HCEC 1CT (cell line): ENCODE measurements at regions not wholly inside any gene's neighbourhood (a gene's known extent, or its start where the extent isn't known, plus 50 kb on each side); places are given as distances from the start of the nearest gene placed in this dataset.

ENCODE experiments used
- DNase-seq: peaks from one replicate; pipeline ENCODE4 v3.0.0-alpha.2; 2017

GRCh38 chr15:95269242-95270183 lies 1038.2 kb downstream of the MCTP2 start:
- no peak for DNase-seq

- DNase-seq, result no peak
Observed at GRCh38 chr15:95274101-95274500, 1042.7 kb downstream of the MCTP2 start.

DNA sequence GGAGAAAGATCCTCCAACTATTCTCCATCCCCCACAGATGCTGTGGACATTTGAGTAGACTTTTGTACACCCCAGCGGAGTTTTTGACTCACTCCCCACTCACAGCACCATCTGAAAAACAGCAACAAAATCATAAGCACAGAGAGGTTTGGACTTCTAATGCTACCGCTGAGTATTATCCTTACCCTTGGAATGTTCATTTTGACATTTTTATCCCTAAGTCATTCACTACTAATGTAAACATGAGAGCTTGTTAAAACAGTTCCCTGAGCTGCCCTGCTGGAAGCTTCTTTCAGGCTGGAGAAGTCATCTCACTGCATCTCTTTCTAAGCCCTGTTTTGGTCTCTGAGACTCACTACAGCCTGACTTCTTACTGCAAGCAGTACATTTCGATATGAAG lies 1045.9 kb downstream of the MCTP2 start:
- DNase-seq, result peak; percentile 97

DNA sequence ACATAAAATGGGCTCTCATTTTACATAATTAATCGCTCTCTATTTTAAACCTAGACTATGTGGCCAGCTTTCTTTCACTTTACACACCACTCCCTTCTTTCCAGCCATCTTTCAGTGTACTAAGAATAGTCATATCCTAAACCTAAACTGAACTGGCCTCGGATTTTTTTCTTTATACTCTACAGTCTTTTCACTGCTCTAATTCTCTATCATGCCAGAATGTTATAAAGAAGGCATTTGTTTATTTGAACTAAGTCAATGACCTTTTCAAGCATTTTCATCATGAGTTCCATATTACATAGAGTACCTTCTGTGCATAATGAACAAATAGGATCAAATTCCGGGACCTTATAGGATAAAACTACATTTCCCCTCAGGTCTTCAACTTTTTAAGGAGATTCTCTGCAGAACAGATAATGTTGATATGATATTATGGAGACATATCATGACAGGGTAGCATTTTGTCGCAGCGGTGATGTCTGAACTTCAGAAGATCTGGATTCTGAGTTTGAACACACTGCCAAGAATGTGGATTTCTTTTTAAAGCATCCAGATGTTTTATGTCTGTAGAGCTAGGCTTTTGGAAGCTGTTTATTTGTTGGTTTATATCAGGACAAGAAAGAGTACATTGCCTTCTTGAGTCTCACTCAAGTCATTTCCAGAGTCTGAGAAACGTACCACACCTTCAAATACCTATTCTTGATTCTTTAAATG lies 1047.3 kb downstream of the MCTP2 start:
- no peak for DNase-seq

DNA sequence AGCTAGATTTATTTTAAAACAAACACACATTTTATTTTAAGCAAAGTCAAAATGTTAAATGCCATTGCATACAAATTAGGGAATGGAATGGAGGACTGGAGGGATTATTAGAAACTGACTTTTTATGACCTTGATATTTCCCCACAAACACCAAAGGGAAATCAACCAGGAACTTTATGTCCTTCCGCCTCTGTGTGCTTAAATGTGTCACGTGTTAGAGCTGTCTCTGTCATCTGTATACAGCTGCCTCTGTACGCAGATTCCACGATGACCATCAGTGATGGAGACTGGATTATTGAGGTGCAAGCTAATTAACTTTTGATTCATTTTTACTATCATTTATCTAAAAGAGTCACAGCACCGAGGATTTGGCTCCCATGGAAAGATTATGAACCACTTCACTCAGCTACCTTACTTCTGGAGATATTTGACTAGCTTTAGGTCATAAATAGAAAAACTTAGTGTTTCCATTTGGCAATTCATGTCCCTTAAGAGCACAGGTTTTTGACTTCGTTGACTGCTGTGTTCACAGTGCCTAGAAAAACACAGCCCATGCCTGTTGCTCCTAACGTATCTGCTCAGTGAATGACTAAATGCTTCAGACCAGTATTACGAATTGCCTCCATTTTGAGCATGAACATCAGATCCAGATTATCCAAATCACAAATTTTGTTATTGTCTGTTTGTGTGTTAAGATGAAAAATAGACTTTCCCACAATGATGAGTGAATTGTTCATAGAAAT lies 1048.1 kb downstream of the MCTP2 start:
- no peak for DNase-seq

DNA sequence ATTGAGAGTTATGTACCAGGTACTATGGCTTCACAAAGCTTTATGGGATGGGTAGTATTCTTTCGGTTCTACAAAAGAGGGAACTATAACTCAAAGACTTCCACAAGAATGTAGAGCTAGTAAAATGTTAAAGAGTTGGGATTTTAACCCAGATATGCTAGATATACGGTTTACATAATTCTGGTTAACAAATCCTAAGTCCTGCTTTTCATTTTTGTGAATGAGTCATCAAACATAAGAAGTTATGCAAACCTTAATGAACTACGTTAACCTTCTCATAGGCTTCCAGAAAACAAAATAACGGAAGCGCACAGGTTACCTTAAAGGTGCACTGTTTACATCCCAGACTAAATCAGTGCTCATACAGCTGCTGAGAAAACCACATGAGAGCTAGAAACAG lies 1049.3 kb downstream of the MCTP2 start:
- peak; percentile 50 for DNase-seq

- no peak for DNase-seq
Observed at GRCh38 chr15:95281470-95281869, 1049.0 kb upstream of the NR2F2 start.

- DNase-seq, result no peak
Observed at GRCh38 chr15:95284492-95284891, 1046.0 kb upstream of the NR2F2 start.

- DNase-seq, result peak; percentile 72
Observed at GRCh38 chr15:95284933-95285421, 1045.5 kb upstream of the NR2F2 start.

DNA sequence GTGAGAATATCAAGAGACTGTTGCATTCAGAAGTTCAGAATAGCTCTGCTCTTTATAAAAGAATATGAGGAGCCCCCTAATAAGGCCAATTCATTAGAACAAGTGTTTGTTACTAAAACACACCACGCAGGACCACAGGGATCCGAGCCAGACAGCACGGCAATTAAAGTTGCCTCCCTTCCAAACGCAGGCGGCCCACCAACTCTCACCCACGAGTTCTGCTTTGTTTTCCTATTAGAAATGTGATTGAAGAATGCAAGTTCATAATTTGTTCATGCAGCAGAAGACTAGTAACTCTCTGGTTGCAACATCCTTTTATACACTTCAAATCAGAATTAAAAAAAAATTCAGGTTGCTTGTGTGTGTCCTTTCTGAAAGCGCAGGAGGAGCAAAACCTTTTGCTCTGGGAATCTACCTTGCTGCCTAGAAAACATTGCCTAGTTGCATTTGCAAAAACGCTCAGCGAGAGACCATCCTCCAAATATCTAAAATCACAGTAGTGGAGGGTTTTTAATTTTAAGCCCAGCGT lies 1044.1 kb upstream of the NR2F2 start:
- DNase-seq, result no peak

GRCh38 chr15:95287720-95288103 lies 1042.8 kb upstream of the NR2F2 start:
- peak; percentile 55 for DNase-seq

GRCh38 chr15:95288626-95289025 lies 1041.9 kb upstream of the NR2F2 start:
- no peak for DNase-seq

- peak; percentile 63 for DNase-seq
Observed at GRCh38 chr15:95290176-95290974, 1040.1 kb upstream of the NR2F2 start.

DNA sequence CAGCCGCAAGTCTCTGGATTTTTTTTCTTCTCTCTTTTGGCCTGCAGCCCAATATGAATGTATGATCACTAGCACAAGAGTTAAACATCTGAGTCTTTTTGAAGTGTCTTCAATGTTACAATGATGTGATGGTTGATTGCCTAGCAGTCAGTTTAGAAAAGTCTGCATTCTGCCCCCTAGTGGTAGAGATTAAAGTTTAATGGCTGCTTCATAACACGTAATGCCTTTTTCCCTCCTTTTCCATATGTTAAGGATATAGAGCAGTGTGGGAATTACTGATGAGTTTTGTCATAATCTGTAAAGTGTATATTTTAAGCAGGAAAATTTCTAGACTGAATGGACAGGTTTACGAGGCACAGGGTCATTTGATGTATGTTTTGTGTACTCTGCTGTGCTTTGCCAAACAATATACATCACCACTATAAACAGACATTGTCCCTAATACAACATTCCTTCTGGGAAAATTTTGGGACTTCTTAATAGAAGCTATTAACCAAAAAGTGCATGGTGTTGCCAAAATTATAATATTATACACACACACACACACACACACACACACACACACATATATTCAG lies 1038.5 kb upstream of the NR2F2 start:
- DNase-seq, result peak; percentile 66

- DNase-seq, result peak; percentile 47
Observed at GRCh38 chr15:95292785-95293450, 1037.6 kb upstream of the NR2F2 start.

- DNase-seq, result no peak
Observed at GRCh38 chr15:95293456-95294031, 1037.0 kb upstream of the NR2F2 start.

- no peak for DNase-seq
Observed at GRCh38 chr15:95295363-95295762, 1035.1 kb upstream of the NR2F2 start.

GRCh38 chr15:95295896-95296625 lies 1034.4 kb upstream of the NR2F2 start:
- peak; percentile 45 for DNase-seq

DNA sequence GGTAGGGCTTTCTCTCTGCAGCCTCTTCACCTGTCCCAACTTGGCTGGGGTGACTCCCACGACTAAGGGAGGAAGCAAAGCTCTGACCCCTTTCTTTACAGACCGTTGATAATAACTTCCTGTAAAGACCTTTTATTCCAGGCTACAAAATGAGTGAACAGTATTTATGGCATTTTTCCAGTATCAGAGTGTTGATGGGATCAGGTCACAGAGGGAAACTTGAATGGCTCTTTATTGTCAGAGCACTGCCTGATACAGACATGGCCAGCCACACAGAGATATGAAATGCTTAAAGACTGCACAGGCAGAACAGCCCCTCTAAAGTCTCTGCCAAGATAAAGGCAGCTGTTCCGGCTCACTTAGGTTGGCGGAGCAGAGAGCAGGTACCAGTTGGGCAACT lies 1033.9 kb upstream of the NR2F2 start:
- no peak for DNase-seq

- DNase-seq, result no peak
Observed at GRCh38 chr15:95298729-95299128, 1031.8 kb upstream of the NR2F2 start.
